ENCODE measurements at regions not wholly inside any gene's neighbourhood (a gene's known extent, or its start where the extent isn't known, plus 50 kb on each side); places are given as distances from the start of the nearest gene placed in this dataset.

DNA sequence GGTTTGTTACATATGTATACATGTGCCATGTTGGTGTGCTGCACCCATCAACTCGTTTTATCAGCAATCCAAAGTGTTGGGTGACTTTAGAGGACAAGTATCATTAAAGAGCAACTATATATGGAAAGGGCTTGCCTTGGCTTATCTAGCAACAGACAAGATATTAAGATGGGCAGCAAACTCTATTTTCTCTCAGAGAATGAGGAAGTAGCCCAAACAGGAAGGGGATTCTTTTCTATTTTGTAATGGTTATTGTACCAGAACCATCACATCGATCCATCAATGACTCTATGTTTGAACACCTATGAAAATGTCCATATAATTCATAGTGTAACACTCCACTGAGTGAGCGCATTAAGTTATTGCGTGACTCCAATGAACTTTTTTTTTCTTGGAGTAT, 260.1 kb upstream of the SLC24A2 start:
- Histone ChIP-seq H3K9me3 (ENCODE audit: low read depth, low read length) (no peaks in the 10 kb centered on the region), H3K4me3 (no peak overlapping the region), H3K27ac (no peak overlapping the region), H3K9ac (ENCODE audit: insufficient read length) (no peak overlapping the region), H3K36me3 (ENCODE audit: insufficient read depth, low read length) (no peaks in the 10 kb centered on the region)
- TF ChIP-seq POLR2AphosphoS5 (IDR thresholded peaks at IDR 0.05; ENCODE audit: borderline replicate concordance, low read depth, low read length) = no peak
- no peak for TF ChIP-seq FOXP2 (optimal IDR thresholded peaks at IDR 0.05; ENCODE audit: control extremely low read depth, extremely low read length, insufficient read depth)
- TF ChIP-seq EZH2 (IDR thresholded peaks at IDR 0.05) = no peak
- DNase-seq (ENCODE audit: low read depth, low spot score) = no peak

- Histone ChIP-seq H3K27ac (no peak overlapping the region), H3K4me3 (no peak overlapping the region), H3K9me3 (ENCODE audit: low read depth, low read length) (no peaks in the 10 kb centered on the region), H3K9ac (ENCODE audit: insufficient read length) (no peak overlapping the region), H3K36me3 (ENCODE audit: insufficient read depth, low read length) (no peaks in the 10 kb centered on the region)
- TF ChIP-seq POLR2AphosphoS5 (IDR thresholded peaks at IDR 0.05; ENCODE audit: borderline replicate concordance, low read depth, low read length) = no peak
- no peak for TF ChIP-seq EZH2 (IDR thresholded peaks at IDR 0.05)
- TF ChIP-seq FOXP2 (optimal IDR thresholded peaks at IDR 0.05; ENCODE audit: control extremely low read depth, extremely low read length, insufficient read depth) = no peak
- no peak for DNase-seq (ENCODE audit: low read depth, low spot score)
These were observed 259.6 kb upstream of the SLC24A2 start for GRCh38 chr9:20048437-20048836.

- TF ChIP-seq POLR2AphosphoS5 (IDR thresholded peaks at IDR 0.05; ENCODE audit: borderline replicate concordance, low read depth, low read length) (no peak), FOXP2 (optimal IDR thresholded peaks at IDR 0.05; ENCODE audit: control extremely low read depth, extremely low read length, insufficient read depth) (no peak), EZH2 (IDR thresholded peaks at IDR 0.05) (no peak)
- H3K9me3 ChIP-seq (ENCODE audit: low read depth, low read length) = no peaks in the 10 kb centered on the region
- no peak overlapping the region for H3K9ac ChIP-seq (ENCODE audit: insufficient read length)
- H3K36me3 ChIP-seq (ENCODE audit: insufficient read depth, low read length) = no peaks in the 10 kb centered on the region
- no peak for DNase-seq (ENCODE audit: low read depth, low spot score)
- no peak overlapping the region for H3K27ac ChIP-seq
- H3K4me3 ChIP-seq = no peak overlapping the region
These were observed 255.8 kb upstream of the SLC24A2 start for GRCh38 chr9:20044686-20045085.

GRCh38 chr9:20043461-20043860, 254.6 kb upstream of the SLC24A2 start:
- H3K4me3 ChIP-seq = no peak overlapping the region

GRCh38 chr9:20043035-20043434, 254.2 kb upstream of the SLC24A2 start:
- no peaks in the 10 kb centered on the region for H3K36me3 ChIP-seq (ENCODE audit: insufficient read depth, low read length)
- no peak for DNase-seq (ENCODE audit: low read depth, low spot score)
- H3K9ac ChIP-seq (ENCODE audit: insufficient read length) = no peak overlapping the region
- H3K9me3 ChIP-seq (ENCODE audit: low read depth, low read length) = no peaks in the 10 kb centered on the region
- no peak overlapping the region for H3K27ac ChIP-seq
- no peak for TF ChIP-seq FOXP2 (optimal IDR thresholded peaks at IDR 0.05; ENCODE audit: control extremely low read depth, extremely low read length, insufficient read depth)
- no peak for TF ChIP-seq EZH2 (IDR thresholded peaks at IDR 0.05)
- no peak for TF ChIP-seq POLR2AphosphoS5 (IDR thresholded peaks at IDR 0.05; ENCODE audit: borderline replicate concordance, low read depth, low read length)
- no peak overlapping the region for H3K4me3 ChIP-seq

More at GRCh38 chr9:20043461-20043860, 254.6 kb upstream of the SLC24A2 start:
- H3K9me3 ChIP-seq (ENCODE audit: low read depth, low read length) = no peaks in the 10 kb centered on the region
- TF ChIP-seq FOXP2 (optimal IDR thresholded peaks at IDR 0.05; ENCODE audit: control extremely low read depth, extremely low read length, insufficient read depth) (no peak), POLR2AphosphoS5 (IDR thresholded peaks at IDR 0.05; ENCODE audit: borderline replicate concordance, low read depth, low read length) (no peak), EZH2 (IDR thresholded peaks at IDR 0.05) (no peak)
- H3K9ac ChIP-seq (ENCODE audit: insufficient read length) = no peak overlapping the region
- DNase-seq (ENCODE audit: low read depth, low spot score) = no peak
- H3K27ac ChIP-seq = no peak overlapping the region
- no peaks in the 10 kb centered on the region for H3K36me3 ChIP-seq (ENCODE audit: insufficient read depth, low read length)

- H3K9ac ChIP-seq (ENCODE audit: insufficient read length) = no peak overlapping the region
- no peak for DNase-seq (ENCODE audit: low read depth, low spot score)
- no peak overlapping the region for H3K27ac ChIP-seq
- H3K4me3 ChIP-seq = no peak overlapping the region
- no peak for TF ChIP-seq EZH2 (IDR thresholded peaks at IDR 0.05)
- H3K9me3 ChIP-seq (ENCODE audit: low read depth, low read length) = no peaks in the 10 kb centered on the region
- H3K36me3 ChIP-seq (ENCODE audit: insufficient read depth, low read length) = no peaks in the 10 kb centered on the region
These were observed 253.4 kb upstream of the SLC24A2 start for GRCh38 chr9:20042128-20042711.

- no peaks in the 10 kb centered on the region for H3K9me3 ChIP-seq (ENCODE audit: low read depth, low read length)
- H3K9ac ChIP-seq (ENCODE audit: insufficient read length) = no peak overlapping the region
- H3K36me3 ChIP-seq (ENCODE audit: insufficient read depth, low read length) = no peaks in the 10 kb centered on the region
- DNase-seq (ENCODE audit: low read depth, low spot score) = no peak
- TF ChIP-seq POLR2AphosphoS5 (IDR thresholded peaks at IDR 0.05; ENCODE audit: borderline replicate concordance, low read depth, low read length) = no peak
- TF ChIP-seq FOXP2 (optimal IDR thresholded peaks at IDR 0.05; ENCODE audit: control extremely low read depth, extremely low read length, insufficient read depth) = no peak
- no peak for TF ChIP-seq EZH2 (IDR thresholded peaks at IDR 0.05)
- no peak overlapping the region for H3K27ac ChIP-seq
- H3K4me3 ChIP-seq = no peak overlapping the region
These were observed 252.9 kb upstream of the SLC24A2 start for GRCh38 chr9:20041697-20042081.

DNA sequence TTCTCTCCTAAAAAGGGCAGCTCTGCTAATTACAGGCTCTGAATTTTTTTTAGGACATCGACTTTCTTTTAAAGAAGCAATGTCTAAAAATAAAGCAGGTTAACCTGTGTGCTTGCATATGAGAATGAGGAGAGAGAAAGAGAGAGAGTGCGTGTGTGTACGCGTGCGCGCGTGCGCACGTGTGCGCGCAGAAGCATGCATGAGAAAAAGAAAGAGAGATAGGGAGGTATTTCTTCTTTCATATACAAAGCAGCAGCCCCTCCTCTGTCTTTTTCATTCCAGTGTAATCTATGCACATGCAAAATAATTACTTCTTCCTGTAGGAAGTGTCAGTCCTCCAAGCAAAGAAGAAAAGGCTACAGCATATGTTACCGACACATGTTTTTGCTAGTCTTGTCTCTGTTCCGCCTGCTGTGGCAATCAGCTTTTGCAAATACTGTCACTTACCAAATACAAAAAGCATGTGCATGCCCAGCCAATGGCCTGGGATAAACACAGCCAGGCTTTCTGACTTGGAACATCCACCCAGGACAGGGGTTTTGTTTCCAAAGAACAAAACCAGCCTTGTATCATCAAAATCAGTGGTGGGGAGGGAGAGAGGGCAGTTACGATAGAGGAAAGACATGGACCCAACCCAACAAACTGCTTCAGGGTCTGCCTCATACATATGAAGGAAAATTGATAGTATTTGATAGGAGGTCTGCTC, 252.3 kb upstream of the SLC24A2 start:
- no peak for TF ChIP-seq EZH2 (IDR thresholded peaks at IDR 0.05)
- no peak for TF ChIP-seq POLR2AphosphoS5 (IDR thresholded peaks at IDR 0.05; ENCODE audit: borderline replicate concordance, low read depth, low read length)
- TF ChIP-seq FOXP2 (optimal IDR thresholded peaks at IDR 0.05; ENCODE audit: control extremely low read depth, extremely low read length, insufficient read depth) = no peak
- H3K9ac ChIP-seq (ENCODE audit: insufficient read length) = no peak overlapping the region
- DNase-seq (ENCODE audit: low read depth, low spot score) = no peak
- no peak overlapping the region for H3K27ac ChIP-seq
- no peaks in the 10 kb centered on the region for H3K36me3 ChIP-seq (ENCODE audit: insufficient read depth, low read length)
- H3K4me3 ChIP-seq = 0 out of 2 replicates have a peak overlapping the region, but pooled peaks have one; percentile 17
- H3K9me3 ChIP-seq (ENCODE audit: low read depth, low read length) = no peaks in the 10 kb centered on the region

GRCh38 chr9:20037699-20038098, 248.9 kb upstream of the SLC24A2 start:
- Histone ChIP-seq H3K4me3 (no peak overlapping the region), H3K9me3 (ENCODE audit: low read depth, low read length) (no peaks in the 10 kb centered on the region), H3K36me3 (ENCODE audit: insufficient read depth, low read length) (no peaks in the 10 kb centered on the region), H3K27ac (no peak overlapping the region), H3K9ac (ENCODE audit: insufficient read length) (no peak overlapping the region)
- no peak for DNase-seq (ENCODE audit: low read depth, low spot score)
- TF ChIP-seq FOXP2 (optimal IDR thresholded peaks at IDR 0.05; ENCODE audit: control extremely low read depth, extremely low read length, insufficient read depth) = no peak
- TF ChIP-seq POLR2AphosphoS5 (IDR thresholded peaks at IDR 0.05; ENCODE audit: borderline replicate concordance, low read depth, low read length) = no peak
